Effector CD4-positive, alpha-beta T cell (primary cell): ENCODE measurements at regions not wholly inside any gene's neighbourhood (a gene's known extent, or its start where the extent isn't known, plus 50 kb on each side); places are given as distances from the start of the nearest gene placed in this dataset.
"Not testable (repeated sequence)": the region's sequence is repeated elsewhere in the genome, so short reads cannot be mapped to it uniquely, and the experiment has no call there.

ENCODE experiments used
- DNase-seq: peaks from one replicate; pipeline ENCODE4 v3.0.0-alpha.2; 2020

- DNase-seq, result not testable (repeated sequence)
These were observed 658.9 kb downstream of the TMEM121 start for GRCh38 chr14:106185174-106185836.

- DNase-seq, result peak; percentile 59
These were observed 659.5 kb downstream of the TMEM121 start for GRCh38 chr14:106185837-106186233.

- DNase-seq, result no peak
These were observed 660.8 kb downstream of the TMEM121 start for GRCh38 chr14:106187216-106187615.

GRCh38 chr14:106192701-106193100 is 666.3 kb downstream of the TMEM121 start:
- not testable (repeated sequence) for DNase-seq

- peak; percentile 48 for DNase-seq
These were observed 670.1 kb downstream of the TMEM121 start for GRCh38 chr14:106196459-106196858.

- not testable (repeated sequence) for DNase-seq
These were observed 670.9 kb downstream of the TMEM121 start for GRCh38 chr14:106197264-106197663.

- no peak for DNase-seq
These were observed 672.7 kb downstream of the TMEM121 start for GRCh38 chr14:106199097-106199496.

GRCh38 chr14:106200541-106201315 is 674.3 kb downstream of the TMEM121 start:
- no peak for DNase-seq

GRCh38 chr14:106201376-106201775 is 675.0 kb downstream of the TMEM121 start:
- no peak for DNase-seq

- DNase-seq, result no peak
These were observed 677.1 kb downstream of the TMEM121 start for GRCh38 chr14:106203438-106203837.

- no peak for DNase-seq
These were observed 677.7 kb downstream of the TMEM121 start for GRCh38 chr14:106204063-106204462.

GRCh38 chr14:106207316-106207715 is 680.9 kb downstream of the TMEM121 start:
- no peak for DNase-seq

- DNase-seq, result no peak
These were observed 682.4 kb downstream of the TMEM121 start for GRCh38 chr14:106208794-106209193.

GRCh38 chr14:106209755-106210154 is 683.4 kb downstream of the TMEM121 start:
- DNase-seq, result peak; percentile 24

GRCh38 chr14:106210650-106211049 is 684.3 kb downstream of the TMEM121 start:
- no peak for DNase-seq

GRCh38 chr14:106211334-106211900 is 685.0 kb downstream of the TMEM121 start:
- DNase-seq, result no peak

- DNase-seq, result no peak
These were observed 688.8 kb downstream of the TMEM121 start for GRCh38 chr14:106215229-106215628.

- DNase-seq, result no peak
These were observed 690.3 kb downstream of the TMEM121 start for GRCh38 chr14:106216679-106217078.

- DNase-seq, result no peak
These were observed 691.8 kb downstream of the TMEM121 start for GRCh38 chr14:106218174-106218573.

- DNase-seq, result no peak
These were observed 695.9 kb downstream of the TMEM121 start for GRCh38 chr14:106222311-106222710.

GRCh38 chr14:106222731-106223130 is 696.3 kb downstream of the TMEM121 start:
- DNase-seq, result no peak

GRCh38 chr14:106227793-106228192 is 701.4 kb downstream of the TMEM121 start:
- no peak for DNase-seq

- peak; percentile 12 for DNase-seq
These were observed 702.3 kb downstream of the TMEM121 start for GRCh38 chr14:106228541-106229158.
